ES-I3 (cell line): ENCODE measurements at regions not wholly inside any gene's neighbourhood (a gene's known extent, or its start where the extent isn't known, plus 50 kb on each side); places are given as distances from the start of the nearest gene placed in this dataset.

Source experiments
- H3K36me3 ChIP-seq: 2 replicates; pipeline ENCODE4 v1.6.1; 2013; ENCODE audit warnings: mild to moderate bottlenecking, low read length, control low read depth, moderate library complexity; ENCODE audit not compliant: insufficient read depth
- H3K4me1 ChIP-seq: 2 replicates; pipeline ENCODE4 v1.6.1; 2013; ENCODE audit warnings: mild to moderate bottlenecking, control low read depth, low read length; ENCODE audit not compliant: insufficient read depth
- H3K9ac ChIP-seq: 2 replicates; pipeline ENCODE4 v1.6.1; 2013; ENCODE audit warnings: low read depth, mild to moderate bottlenecking, low read length, moderate library complexity
- H3K9me3 ChIP-seq: 2 replicates; pipeline ENCODE4 v1.6.1; 2013; ENCODE audit warnings: mild to moderate bottlenecking, low read length, moderate library complexity; ENCODE audit not compliant: control insufficient read depth, insufficient read depth

- H3K9me3 ChIP-seq = no peaks in the 10 kb centered on the region
- H3K36me3 ChIP-seq = no peaks in the 10 kb centered on the region
- peaks cover 4% of the 10 kb centered on the region; the same call in 1 of the 2 replicates for H3K4me1 ChIP-seq
- no peak overlapping the region for H3K9ac ChIP-seq
Measured at GRCh38 chr6:91490671-91491301, 903.9 kb upstream of the MAP3K7 start.

DNA sequence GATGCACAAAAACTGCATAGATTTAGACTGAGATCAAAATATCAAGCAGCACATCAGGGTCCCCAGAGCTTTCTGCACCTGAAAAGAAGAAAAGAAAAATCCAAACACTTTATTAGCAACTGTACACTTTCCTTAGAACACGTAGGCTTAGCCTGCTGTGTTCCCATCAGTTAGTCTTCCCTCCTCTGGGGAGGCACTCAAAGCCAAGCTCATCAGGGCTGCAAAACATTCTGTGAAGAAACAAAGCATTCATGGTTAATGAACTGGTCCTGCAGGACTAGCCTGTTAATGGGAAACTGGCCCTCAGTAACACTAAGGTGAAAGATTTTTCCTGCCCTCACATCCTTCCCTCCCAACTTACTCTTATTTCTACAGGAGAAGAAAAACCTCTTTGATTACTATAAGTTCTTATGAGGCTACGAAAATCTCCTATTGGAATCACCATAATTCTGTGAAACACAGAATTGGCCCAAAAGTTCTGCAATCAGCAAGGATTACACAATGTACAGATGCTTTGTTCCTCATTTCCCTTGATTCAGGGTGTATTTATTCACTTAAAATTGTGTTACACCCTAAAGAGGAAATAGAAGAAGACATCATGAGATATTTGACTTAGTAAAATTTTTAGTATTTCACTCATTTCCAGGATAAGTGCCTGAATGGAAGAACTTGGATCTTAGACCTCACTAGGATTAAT, 901.0 kb upstream of the MAP3K7 start:
- Histone ChIP-seq H3K36me3 (no peaks in the 10 kb centered on the region), H3K9me3 (no peaks in the 10 kb centered on the region), H3K9ac (no peak overlapping the region)

DNA sequence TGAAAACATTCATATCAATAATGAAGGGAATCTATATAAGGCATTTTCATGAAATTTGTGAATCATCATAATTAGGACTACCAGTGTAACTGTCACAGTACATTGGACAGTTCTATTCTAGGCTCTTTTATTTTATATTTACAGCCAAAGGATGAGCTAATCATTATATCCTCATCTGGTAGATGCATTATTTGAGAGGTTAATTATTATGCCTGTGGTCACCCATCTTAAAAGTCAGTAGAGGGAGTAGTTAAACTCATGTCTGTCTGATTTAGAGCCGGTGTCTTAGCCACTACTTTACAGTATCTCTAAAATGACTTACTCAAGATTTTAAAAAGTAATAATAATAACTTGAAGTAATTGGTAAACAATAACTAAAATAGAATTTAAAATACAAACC, 899.3 kb upstream of the MAP3K7 start:
- H3K36me3 ChIP-seq = no peaks in the 10 kb centered on the region
- H3K9ac ChIP-seq = no peak overlapping the region
- H3K9me3 ChIP-seq = no peaks in the 10 kb centered on the region
- peaks cover 4% of the 10 kb centered on the region; the same call in 1 of the 2 replicates for H3K4me1 ChIP-seq

More for the DNA sequence above, 901.0 kb upstream of the MAP3K7 start:
- H3K4me1 ChIP-seq = peaks cover 4% of the 10 kb centered on the region; the same call in 1 of the 2 replicates

- H3K4me1 ChIP-seq = no peaks in the 10 kb centered on the region
- no peaks in the 10 kb centered on the region for H3K9me3 ChIP-seq
- H3K36me3 ChIP-seq = no peaks in the 10 kb centered on the region
- H3K9ac ChIP-seq = no peak overlapping the region
Measured at GRCh38 chr6:91485047-91485446, 898.2 kb upstream of the MAP3K7 start.

GRCh38 chr6:91483415-91484105, 896.7 kb upstream of the MAP3K7 start:
- Histone ChIP-seq H3K9me3 (no peaks in the 10 kb centered on the region), H3K9ac (no peak overlapping the region), H3K36me3 (no peaks in the 10 kb centered on the region), H3K4me1 (no peaks in the 10 kb centered on the region)

GRCh38 chr6:91482498-91482897, 895.6 kb upstream of the MAP3K7 start:
- Histone ChIP-seq H3K9ac (no peak overlapping the region), H3K36me3 (no peaks in the 10 kb centered on the region), H3K4me1 (no peaks in the 10 kb centered on the region), H3K9me3 (no peaks in the 10 kb centered on the region)

DNA sequence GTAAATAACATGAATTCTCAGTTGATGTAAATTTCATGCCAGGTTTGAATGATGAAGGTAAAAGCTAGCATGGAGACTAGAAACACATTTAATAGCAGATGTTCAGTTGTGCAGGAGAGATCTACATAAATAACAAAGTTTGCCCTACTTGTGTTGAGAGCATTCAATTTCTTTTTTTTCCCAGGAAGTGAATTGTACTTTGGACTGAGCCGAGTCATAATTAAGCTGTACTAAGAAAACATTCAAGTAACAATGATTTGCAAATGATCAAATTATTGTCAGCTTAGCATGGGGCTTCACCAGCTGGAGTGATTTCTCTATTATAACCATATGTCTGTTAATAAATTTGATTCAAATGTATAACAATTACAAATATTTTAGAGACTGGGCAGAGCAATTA, 893.5 kb upstream of the MAP3K7 start:
- Histone ChIP-seq H3K36me3 (no peaks in the 10 kb centered on the region), H3K9me3 (no peaks in the 10 kb centered on the region), H3K4me1 (peaks cover 8% of the 10 kb centered on the region; the same call in 1 of the 2 replicates), H3K9ac (no peak overlapping the region)

- Histone ChIP-seq H3K36me3 (no peaks in the 10 kb centered on the region), H3K4me1 (peaks cover 8% of the 10 kb centered on the region; the same call in 1 of the 2 replicates), H3K9ac (no peak overlapping the region), H3K9me3 (no peaks in the 10 kb centered on the region)
Measured at GRCh38 chr6:91477688-91478087, 890.8 kb upstream of the MAP3K7 start.

GRCh38 chr6:91476000-91476399, 889.1 kb upstream of the MAP3K7 start:
- Histone ChIP-seq H3K9me3 (no peaks in the 10 kb centered on the region), H3K9ac (no peak overlapping the region), H3K4me1 (peaks cover 8% of the 10 kb centered on the region; the same call in 1 of the 2 replicates), H3K36me3 (no peaks in the 10 kb centered on the region)

GRCh38 chr6:91465393-91465792, 878.5 kb upstream of the MAP3K7 start:
- Histone ChIP-seq H3K4me1 (no peaks in the 10 kb centered on the region), H3K9ac (no peak overlapping the region), H3K9me3 (no peaks in the 10 kb centered on the region), H3K36me3 (no peaks in the 10 kb centered on the region)

GRCh38 chr6:91464718-91465117, 877.8 kb upstream of the MAP3K7 start:
- Histone ChIP-seq H3K9me3 (no peaks in the 10 kb centered on the region), H3K9ac (no peak overlapping the region), H3K4me1 (no peaks in the 10 kb centered on the region), H3K36me3 (no peaks in the 10 kb centered on the region)

DNA sequence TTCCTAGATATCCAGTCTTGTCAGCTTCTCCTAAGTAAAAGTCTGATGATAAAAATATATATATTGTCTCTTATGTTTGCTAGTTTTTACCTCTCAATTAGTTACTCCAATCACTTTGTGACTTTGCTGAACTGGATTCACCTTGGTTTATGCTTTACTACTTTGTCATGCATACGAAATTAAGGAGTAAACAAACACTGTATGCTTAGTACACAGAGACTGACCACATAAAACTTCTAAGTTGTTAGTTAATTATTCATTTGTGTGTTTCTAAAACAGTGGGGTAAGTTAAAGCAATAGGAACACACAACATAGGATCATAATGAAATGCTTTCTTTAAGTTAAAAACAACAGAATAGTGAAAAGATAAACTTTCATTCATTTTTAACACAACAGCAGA, 877.3 kb upstream of the MAP3K7 start:
- no peaks in the 10 kb centered on the region for H3K4me1 ChIP-seq

DNA sequence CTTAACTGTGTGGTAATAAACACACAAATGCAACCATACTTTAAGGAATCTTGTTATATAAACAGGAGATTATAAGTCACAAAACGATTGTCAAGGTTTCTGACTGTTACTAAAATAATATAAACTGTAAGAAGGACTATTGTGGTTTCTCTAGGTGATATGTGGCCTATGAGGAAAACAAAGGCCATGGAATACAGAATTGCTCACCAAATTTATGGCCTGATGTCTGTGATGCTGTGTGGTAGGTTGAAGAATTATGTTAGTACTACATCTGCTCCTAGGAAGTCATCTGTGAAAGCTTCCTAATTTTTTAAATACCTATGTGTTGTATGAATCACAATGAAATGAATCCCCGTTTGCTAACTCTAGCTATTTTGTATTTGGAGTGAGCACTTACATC, 875.4 kb upstream of the MAP3K7 start:
- Histone ChIP-seq H3K36me3 (no peaks in the 10 kb centered on the region), H3K9ac (no peak overlapping the region), H3K4me1 (no peaks in the 10 kb centered on the region), H3K9me3 (no peaks in the 10 kb centered on the region)

More for the DNA sequence above, 877.3 kb upstream of the MAP3K7 start:
- Histone ChIP-seq H3K36me3 (no peaks in the 10 kb centered on the region), H3K9ac (no peak overlapping the region), H3K9me3 (no peaks in the 10 kb centered on the region)

DNA sequence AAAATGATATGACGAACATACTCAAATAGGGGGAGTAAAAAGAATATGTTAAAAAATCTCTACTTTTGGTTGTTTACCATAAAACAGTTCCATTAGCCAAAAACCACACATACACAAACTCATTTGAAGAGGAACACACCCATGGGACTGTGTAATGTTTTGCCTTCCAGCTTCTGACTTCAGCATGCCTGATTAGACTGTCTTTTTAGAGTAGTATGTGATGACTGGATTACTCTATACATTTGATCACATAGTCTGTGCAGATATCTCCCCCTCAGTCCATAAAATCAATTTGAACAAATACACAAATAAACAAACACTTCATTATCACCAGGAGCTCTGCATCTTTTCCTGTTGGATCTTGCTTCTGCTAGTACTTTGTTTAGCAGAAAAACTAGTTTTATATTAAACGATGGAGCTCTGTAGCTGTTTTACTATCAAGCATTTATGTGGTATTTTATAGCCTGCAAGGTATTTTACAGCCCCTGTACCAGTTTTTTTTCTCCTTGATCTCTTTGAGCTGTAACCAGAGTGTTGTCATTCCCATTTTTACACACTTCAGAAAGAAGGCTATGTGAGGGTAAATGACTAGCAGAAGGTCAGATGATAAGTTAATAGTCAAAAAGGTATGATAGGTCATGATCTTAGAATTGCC, 866.5 kb upstream of the MAP3K7 start:
- H3K4me1 ChIP-seq = no peaks in the 10 kb centered on the region
- no peaks in the 10 kb centered on the region for H3K36me3 ChIP-seq
- no peak overlapping the region for H3K9ac ChIP-seq
- H3K9me3 ChIP-seq = no peaks in the 10 kb centered on the region
